ENCODE measurements at regions not wholly inside any gene's neighbourhood (a gene's known extent, or its start where the extent isn't known, plus 50 kb on each side); places are given as distances from the start of the nearest gene placed in this dataset.
"Not testable (repeated sequence)": the region's sequence is repeated elsewhere in the genome, so short reads cannot be mapped to it uniquely, and the experiment has no call there.

GRCh38 chr14:84435820-84436324 lies 1094.1 kb upstream of the FLRT2 start:
- DNase-seq: no peak

DNA sequence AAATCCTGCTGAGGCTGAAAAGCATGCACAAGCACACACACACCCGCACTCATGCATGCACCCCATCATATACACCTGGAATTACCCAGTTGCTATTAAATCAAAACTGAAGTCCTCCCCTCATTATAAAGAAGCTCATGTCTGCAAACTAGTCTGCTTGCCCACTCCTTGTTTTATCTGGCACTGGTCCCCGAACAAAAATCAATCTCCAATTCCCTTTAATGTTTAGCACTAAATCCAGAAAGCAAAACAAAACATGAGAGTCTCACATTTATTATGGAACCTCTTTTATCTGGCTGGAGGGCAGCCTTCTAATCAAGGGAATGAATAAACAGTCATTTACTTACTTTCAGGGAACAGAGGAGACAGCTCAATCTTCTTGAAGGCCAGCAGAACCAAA lies 1093.4 kb upstream of the FLRT2 start:
- DNase-seq: no peak

DNA sequence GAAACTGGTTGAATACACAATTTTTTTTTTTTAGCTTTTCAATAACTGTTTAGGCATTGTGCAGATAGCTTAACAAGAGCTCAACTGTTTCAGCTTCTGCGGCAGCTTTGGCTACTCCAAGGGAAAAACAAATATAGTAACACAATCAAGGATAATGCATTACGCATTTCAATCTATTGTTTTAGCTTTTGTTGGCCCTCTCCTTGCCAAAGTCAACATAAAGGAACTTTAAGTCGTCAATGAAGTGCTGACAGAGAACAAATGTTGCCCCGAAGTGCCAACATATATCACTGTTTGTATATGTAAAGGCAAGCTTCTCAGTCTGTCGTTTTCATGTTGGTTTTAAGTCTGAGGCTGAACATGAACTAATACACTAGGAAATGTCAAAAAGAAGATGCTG lies 1087.4 kb upstream of the FLRT2 start:
- no peak for DNase-seq

DNA sequence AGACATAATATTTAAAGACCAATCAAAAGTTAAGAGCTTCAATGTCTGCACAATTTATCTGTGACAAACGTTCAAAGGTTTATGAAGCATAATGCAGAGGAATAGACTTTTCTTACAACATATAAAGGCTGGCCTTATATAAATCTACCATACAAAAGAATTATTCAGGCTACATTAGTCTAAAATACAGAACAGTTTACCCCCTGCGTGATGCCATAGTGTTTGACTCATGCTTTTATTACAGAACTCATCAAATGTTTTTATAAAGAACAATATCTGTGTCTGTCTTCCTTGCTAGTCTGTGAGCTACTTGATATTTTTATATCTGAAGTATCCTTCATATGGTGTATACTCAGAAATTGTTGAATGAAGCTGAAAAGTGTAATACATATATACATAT lies 1084.5 kb upstream of the FLRT2 start:
- no peak for DNase-seq

GRCh38 chr14:84446250-84446649 lies 1083.7 kb upstream of the FLRT2 start:
- DNase-seq: no peak

DNA sequence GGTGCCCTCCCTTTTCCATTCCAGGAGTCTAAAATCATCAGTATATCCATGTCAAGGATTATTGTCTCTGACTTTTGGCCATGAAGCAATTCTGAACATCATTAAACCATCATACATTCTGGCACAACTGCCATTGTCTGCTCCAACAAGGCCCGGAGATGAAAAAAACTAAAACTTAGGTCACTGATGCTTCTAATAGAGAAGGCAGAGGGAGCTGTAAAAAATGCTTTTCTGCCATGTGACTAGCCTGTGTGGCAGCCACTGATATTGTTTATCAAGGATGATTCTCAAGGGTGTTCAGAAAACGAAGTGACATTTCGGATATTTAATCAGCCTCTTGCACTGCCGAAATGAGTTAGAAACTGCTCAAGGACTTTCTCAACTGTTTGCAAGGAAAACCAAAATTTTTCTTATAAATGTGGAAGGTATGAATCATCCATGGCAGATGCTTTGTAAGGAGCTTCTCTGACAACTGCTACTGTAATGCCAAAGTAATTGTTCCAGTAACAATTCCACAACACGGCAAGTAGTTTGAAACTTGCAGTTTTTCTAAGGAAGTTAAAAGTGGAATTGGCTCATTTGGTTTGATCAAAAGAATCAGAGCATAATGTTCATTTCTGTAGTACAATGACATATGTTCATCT lies 1076.5 kb upstream of the FLRT2 start:
- no peak for DNase-seq

DNA sequence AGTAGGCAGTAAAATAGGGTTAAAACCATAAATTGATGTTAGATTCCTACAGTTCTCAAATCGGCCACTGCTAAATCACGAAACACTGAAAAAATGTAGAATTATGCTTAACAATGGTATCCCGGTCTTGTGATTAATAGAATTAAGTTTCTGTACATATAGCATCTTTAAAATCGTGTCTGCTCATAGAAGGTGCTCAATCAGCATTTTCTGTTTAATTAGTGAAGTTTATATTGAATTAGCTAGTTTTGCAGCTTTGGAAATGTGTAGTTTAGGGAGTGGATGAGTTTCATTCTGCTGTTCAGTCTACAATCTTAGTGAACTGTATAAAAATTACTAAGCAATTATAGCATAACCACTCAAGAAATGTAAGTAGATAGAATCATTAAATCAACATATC lies 1075.8 kb upstream of the FLRT2 start:
- no peak for DNase-seq

DNA sequence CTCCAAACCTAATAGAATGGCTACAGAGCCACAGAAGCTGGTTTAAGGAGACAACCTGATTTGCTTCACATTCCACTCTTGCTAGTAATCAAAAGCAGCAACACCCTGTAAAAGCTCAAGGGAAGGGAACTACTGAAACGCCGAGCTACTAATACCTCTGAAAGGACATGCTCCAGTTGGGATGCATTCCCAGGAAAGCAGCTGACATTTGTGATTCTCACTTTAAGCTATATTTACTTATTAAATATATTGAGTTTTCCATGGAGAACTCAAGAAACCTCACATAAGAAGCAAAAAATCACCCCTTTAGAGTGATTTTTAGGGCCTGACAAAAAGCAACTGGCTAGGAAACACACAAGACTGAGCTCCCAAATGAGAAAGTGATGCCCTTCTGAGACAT lies 1073.0 kb upstream of the FLRT2 start:
- no peak for DNase-seq

- no peak for DNase-seq
Measured at GRCh38 chr14:84458881-84459280, 1071.1 kb upstream of the FLRT2 start.

GRCh38 chr14:84465880-84466279 lies 1064.1 kb upstream of the FLRT2 start:
- DNase-seq: no peak

DNA sequence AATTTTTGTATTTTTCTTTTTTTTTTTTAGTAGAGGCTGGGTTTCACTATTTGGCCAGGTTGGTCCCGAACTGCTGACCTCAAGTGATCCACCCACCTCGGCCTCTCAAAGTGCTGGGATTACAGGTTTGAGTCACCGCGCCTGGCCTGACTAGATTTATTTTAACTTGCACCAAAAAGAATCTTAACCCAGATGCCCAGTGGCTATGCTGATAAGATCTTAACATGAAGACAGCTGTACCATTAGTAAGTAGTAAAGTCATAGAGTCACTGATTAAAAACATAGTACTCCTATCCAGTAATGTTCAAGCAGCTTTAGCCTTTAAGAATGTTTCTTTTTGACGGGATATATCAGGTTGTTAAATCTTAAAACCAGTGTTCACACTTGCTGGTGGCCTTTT lies 1061.8 kb upstream of the FLRT2 start:
- no peak for DNase-seq

DNA sequence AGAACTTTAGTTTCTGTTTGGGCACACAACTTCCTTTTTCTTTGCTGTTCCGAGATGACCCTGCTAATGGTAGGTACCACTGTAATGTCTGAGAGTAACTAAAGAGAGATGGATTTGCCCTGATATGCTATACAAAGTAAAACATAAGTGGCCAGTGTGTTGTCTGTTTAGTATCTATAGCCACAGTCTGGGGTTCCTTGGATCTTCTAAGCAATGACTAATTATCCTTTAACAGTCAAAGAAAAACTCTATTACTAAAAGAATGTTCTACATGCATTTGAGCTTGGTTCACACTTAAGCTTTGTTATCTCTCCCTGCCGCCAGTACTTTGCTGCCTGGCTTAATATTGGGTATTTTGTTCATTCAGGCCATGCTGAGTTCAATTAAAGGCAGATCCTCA lies 1051.9 kb upstream of the FLRT2 start:
- DNase-seq: no peak

DNA sequence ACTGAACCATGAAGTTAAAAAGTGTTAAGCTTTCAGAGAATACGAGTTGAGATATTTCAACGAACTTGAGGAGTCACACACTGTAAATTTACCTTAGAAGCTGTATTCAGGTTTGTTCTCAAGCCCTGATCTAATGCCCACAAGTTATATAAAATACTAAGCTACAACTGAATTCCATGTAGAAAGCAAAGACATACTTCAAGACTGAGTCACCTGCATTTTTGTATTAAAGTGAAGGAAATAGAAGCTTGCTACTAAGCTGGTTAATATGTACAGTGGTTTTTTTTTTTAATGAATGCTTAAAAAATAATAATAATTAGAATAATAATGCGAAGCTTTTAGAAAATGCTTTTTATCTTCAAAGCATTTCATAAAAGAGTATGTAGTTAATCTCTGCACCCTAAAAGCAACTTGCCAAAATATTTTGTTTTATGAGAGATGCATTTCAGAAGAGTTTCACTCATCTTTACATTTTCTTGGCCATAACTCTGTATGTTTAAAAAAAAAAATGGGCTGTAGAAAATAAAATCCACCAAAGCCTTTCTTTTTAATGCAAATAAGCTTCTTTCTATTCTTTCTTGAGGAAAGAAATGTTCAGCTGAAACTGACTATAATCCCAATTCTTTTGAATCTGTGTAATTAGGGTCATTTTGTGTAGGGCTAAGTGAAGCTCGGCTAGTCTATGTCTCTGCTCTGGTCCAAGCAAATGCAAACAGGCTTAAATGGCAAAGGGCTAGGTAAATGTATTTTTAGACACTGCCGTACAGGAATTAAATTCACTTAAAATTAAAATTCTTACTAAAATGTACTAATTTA lies 1047.5 kb upstream of the FLRT2 start:
- no peak for DNase-seq

DNA sequence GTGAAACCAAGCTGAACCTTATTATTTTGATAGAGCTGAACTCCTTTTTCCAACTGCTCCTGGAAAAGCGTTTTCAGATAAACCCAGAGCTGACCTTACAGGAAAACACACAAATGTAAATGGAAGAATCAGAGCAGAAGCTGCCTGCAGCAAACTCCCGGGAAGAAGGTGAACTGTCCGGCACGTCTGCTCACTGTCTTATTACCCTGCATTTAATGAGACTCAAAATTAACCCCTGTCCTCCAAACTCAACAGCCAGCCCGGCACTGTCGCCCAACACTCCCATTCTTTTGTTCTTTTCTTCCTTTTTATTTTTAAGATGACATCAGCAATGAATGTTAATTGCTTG lies 1046.9 kb upstream of the FLRT2 start:
- no peak for DNase-seq

DNA sequence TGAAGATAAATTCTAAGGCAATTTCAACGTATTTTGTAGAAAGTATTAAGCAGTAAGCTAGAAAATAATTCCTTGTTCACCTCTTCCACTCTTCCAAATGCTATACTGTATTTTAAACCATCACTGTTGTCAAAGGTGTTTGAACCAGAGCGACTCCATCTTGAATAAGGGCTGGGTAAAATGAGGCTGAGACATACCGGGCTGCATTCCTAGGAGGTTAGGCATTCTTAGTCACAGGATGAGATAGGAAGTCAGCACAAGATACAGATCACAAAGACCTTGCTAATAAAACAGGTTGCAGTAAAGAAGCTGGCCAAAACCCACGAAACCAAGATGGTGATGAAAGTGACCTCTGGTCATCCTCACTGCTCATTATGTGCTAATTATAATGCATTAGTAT lies 1045.7 kb upstream of the FLRT2 start:
- DNase-seq: not testable (repeated sequence)

DNA sequence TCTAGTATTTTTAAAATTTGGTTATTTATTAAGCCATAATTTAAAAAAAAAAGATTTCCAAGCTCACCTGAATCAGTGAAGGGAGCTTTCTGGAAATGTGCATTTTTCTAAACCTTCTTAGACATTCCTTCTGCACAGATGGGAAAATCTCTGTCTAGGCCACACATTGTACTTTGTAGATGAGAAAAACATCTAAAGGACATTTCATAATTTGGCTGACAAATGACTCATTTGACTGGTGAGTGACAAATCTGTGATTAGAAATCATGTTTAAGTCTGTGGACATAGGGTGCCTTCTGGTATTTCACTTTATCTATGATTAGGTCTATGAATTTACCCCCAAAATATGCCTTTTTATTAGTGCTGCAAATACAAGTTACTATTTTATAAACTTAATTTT lies 1044.9 kb upstream of the FLRT2 start:
- no peak for DNase-seq

DNA sequence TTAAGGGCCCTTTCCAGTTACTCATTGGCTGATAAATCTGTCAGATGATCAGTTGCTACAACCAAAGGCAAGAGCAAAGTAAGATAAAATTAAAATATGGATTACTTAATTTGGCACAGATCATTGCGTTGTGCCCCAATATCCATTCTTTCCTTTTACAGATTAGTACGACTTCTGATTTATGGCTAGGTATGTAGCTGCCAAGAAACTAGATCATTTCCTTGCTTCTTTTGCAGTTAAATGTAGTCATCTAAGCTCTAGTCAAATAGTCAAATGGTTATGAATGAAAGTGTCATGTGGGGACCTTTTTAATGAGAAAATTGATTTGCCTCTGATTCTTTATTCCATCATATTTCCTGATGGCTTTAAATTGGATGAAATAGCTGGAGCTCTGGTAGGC lies 1039.9 kb upstream of the FLRT2 start:
- DNase-seq: no peak

DNA sequence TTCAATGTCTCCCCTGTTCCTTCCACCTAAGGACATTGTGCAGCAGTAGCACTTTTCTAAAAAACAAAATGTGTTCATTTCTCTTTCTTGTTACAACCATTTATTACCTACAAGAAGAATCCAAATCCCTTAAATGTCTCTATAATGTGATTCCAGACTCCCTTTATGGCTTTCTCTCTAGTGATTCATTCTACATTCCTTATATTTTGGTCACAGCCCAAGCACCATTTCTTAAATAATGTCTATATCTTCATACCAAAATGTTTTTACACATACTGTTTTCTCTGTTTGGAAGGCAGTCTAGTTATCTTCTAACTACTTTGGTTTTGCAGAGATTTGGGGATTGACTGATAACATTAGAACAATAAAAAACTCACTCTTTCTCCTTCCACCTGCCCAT lies 1037.3 kb upstream of the FLRT2 start:
- DNase-seq: no peak

- DNase-seq: no peak
Measured at GRCh38 chr14:84493779-84494178, 1036.2 kb upstream of the FLRT2 start.

GRCh38 chr14:84496677-84497076 lies 1033.3 kb upstream of the FLRT2 start:
- DNase-seq: no peak

DNA sequence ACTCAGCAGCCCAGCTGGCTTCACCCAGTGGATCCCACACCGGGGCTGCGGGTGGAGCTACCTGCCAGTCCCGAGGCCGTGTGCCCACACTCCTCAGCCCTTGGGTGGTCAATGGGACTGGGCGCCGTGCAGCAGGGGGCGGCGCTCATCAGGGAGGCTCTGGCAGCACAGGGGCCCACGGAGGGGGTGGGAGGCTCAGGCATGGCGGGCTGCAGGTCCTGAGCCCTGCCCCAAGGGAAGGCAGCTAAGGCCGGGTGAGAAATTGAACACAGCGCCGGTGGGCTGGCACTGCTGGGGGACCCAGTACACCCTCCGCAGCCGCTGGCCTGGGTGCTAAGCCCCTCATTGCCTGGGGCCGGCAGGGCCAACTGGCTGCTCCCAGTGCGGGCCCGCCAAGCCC lies 1017.1 kb upstream of the FLRT2 start:
- not testable (repeated sequence) for DNase-seq

DNA sequence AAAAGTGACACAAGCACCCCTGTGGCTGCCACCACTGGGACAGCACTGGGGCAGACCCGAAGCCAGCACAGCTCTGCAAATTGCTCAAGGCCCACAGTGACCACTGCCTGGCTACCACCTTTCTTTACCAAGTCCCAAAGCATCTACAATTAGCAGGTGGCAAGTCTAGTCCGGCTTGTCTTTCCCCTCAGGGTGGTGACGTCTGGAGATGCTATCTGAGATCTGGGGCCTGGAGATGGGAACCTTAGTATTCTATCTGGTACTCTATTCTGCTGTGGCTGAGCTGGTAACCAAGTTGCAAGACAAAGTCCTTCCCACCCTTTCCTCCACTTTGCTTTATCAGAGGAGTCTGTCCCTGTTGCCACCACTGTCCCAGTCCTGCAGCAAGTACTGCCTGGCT lies 1010.1 kb upstream of the FLRT2 start:
- DNase-seq: no peak

DNA sequence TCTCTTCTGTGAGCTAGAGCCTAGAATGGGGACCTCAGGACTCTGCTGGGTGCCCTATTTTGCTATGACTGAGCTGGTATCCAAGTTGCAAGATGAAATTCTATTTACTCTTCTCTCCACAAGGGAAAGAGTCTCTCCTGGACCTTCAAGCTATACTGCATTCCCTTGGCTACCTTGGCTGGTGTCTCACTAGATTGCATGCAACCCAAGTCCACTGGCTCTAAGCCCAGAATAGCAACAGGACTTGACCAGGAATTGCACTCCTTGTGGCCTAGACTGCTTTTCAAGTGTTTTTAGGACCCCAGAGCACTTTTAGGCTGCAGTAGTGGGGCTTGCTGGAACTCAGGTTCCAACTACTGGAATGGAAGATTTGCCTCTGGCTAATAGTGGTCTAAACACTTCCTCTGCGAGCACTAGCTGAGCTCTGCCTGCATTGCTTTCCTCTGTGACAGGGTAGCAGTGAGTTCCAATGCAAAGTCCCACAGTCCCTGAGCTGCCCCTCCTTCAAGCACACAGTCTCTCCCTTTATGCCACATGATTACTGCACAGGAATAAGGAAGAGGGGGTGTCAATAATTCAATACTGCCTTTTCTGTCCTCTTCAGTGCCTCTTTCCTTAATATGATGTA lies 1009.1 kb upstream of the FLRT2 start:
- DNase-seq: no peak

DNA sequence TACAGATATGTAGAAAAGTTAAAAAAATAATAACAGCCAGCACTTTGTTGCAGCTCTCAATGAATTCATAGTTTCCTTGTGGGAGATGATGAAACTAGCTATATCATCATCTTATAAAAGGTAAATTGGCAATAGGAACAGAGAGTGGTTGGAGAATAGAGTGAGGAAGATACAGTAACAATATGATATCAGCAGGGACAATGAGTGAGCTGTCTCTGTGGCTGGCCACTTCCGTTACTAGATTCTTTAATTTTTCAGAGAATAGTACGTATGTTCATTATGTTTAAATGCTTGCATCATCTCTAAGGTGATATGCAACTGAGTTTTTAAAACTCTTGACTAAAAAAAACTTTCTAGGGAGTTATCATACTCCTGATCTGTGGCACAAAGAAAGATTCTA lies 1006.2 kb upstream of the FLRT2 start:
- DNase-seq: no peak
